Mammary epithelial cell (primary cell): ENCODE measurements at regions not wholly inside any gene's neighbourhood (a gene's known extent, or its start where the extent isn't known, plus 50 kb on each side); places are given as distances from the start of the nearest gene placed in this dataset.
"Not testable (repeated sequence)": the region's sequence is repeated elsewhere in the genome, so short reads cannot be mapped to it uniquely, and the experiment has no call there.

ENCODE experiments used
- CTCF ChIP-seq, 2 donors: IDR thresholded peaks in 1 of 2; conservative IDR thresholded peaks in 1 of 2; 2 replicates each; pipeline ENCODE4 v1.5.1; 2011 to 2012; ENCODE audit warnings: inconsistent platforms in 2 of 2, low read length in 2 of 2, mild to moderate bottlenecking in 2 of 2, control low read depth in 1 of 2, low read depth in 1 of 2; ENCODE audit not compliant: insufficient read depth in 1 of 2; ENCODE audit errors: extremely low read depth in 1 of 2
- EZH2 ChIP-seq: IDR thresholded peaks from 2 replicates; pipeline ENCODE4 v1.6.1; 2012; ENCODE audit warnings: low read length, inconsistent platforms, borderline replicate concordance

- TF ChIP-seq CTCF (conservative IDR thresholded peaks at IDR 0.05 in 1 of 2, IDR thresholded peaks at IDR 0.05 in 1 of 2; ENCODE audit: extremely low read depth in 1 of 2, insufficient read depth in 1 of 2, low read depth in 1 of 2, low read length in 2 of 2); EZH2: not testable (repeated sequence)
These were observed 80.2 kb upstream of the NEK6 start for GRCh38 chr9:124177522-124177921.
